ENCODE measurements at regions not wholly inside any gene's neighbourhood (a gene's known extent, or its start where the extent isn't known, plus 50 kb on each side); places are given as distances from the start of the nearest gene placed in this dataset.

GRCh38 chr3:43872301-43872700 lies 181.6 kb downstream of the ABHD5 start:
- peak overlapping the region; percentile 58 for H3K56ac ChIP-seq (ENCODE audit: extremely low read depth, insufficient read depth, low read length)
- intact Hi-C loops (cut with micrococcal nuclease): loop anchor here (5.0 to 10.0 kb wide), 2 partner anchors 180 to 248 kb away; partner anchors contain the start of genes ABHD5 and ANO10
- ChIA-PET CTCF (interaction anchor here (6.6 kb wide), 1 partner anchor 17 kb away, joined by 26 read pairs; no protein-coding TSS in a partner anchor), POLR2A (ENCODE audit: unreplicated experiment) (no interaction called here)
- H2BK120ac ChIP-seq (ENCODE audit: low read depth, low read length): peak overlapping the region; percentile 94
- no TSS peak for BruUV-seq (replicated peaks)
- no peaks in the 10 kb centered on the region for H3K36me3 ChIP-seq (ENCODE audit: control insufficient read depth, insufficient read depth, low read length)
- peak overlapping the region; percentile 95; the same call in 2 of the 3 replicates for H2BK15ac ChIP-seq (ENCODE audit: low read depth, low read length)
- peak; percentile 91 for DNase-seq
- H3K9me3 ChIP-seq (ENCODE audit: control insufficient read depth, insufficient read depth, low read length): no peaks in the 10 kb centered on the region
- H4K20me1 ChIP-seq (ENCODE audit: insufficient read depth, low read length): no peaks in the 10 kb centered on the region
- H3K18ac ChIP-seq (ENCODE audit: low read depth, low read length): peak overlapping the region; percentile 39
- TF ChIP-seq CTCF (conservative IDR thresholded peaks at IDR 0.05; ENCODE audit: low read depth, low read length): no peak
- no peak for TF ChIP-seq RFX5 (IDR thresholded peaks at IDR 0.05; ENCODE audit: low read depth, low read length)
- TF ChIP-seq FOS (IDR thresholded peaks at IDR 0.05; ENCODE audit: low read depth, low read length): peak; percentile 55
- TF ChIP-seq NFE2L2 (IDR thresholded peaks at IDR 0.05; ENCODE audit: low read depth, low read length): 0 out of 2 replicates have a peak, but pooled peaks have one; percentile 8
- TF ChIP-seq RCOR1 (IDR thresholded peaks at IDR 0.05; ENCODE audit: insufficient replicate concordance, low read length): no peak
- TF ChIP-seq MXI1 (IDR thresholded peaks at IDR 0.05; ENCODE audit: borderline replicate concordance, low read depth, low read length): no peak
- TF ChIP-seq MAZ (IDR thresholded peaks at IDR 0.05; ENCODE audit: borderline replicate concordance, low read depth, low read length): peak; percentile 81
- no peak for TF ChIP-seq CHD1 (IDR thresholded peaks at IDR 0.05; ENCODE audit: low read depth, low read length)
- no peak for TF ChIP-seq MAFK (IDR thresholded peaks at IDR 0.05; ENCODE audit: low read depth, low read length)
- TF ChIP-seq SMC3 (IDR thresholded peaks at IDR 0.05; ENCODE audit: low read depth, low read length): 0 out of 2 replicates have a peak, but pooled peaks have one; percentile 5
- TF ChIP-seq CEBPB (IDR thresholded peaks at IDR 0.05; ENCODE audit: low read depth, low read length): no peak; the same call in 1 of the 2 replicates
- TF ChIP-seq USF2 (IDR thresholded peaks at IDR 0.05; ENCODE audit: low read depth, low read length): no peak
- TF ChIP-seq ELK1 (IDR thresholded peaks at IDR 0.05; ENCODE audit: borderline replicate concordance, low read depth, low read length): no peak
- no peak for TF ChIP-seq POLR2A (IDR thresholded peaks at IDR 0.05; ENCODE audit: low read depth, low read length)
- TF ChIP-seq BHLHE40 (IDR thresholded peaks at IDR 0.05; ENCODE audit: low read depth, low read length): no peak
- no peak for TF ChIP-seq RAD21 (IDR thresholded peaks at IDR 0.05; ENCODE audit: low read length)
- peak overlapping the region; percentile 26; the same call in 1 of the 2 replicates for H3K23ac ChIP-seq (ENCODE audit: low read depth, low read length)
- H4K91ac ChIP-seq (ENCODE audit: insufficient read depth, low read depth, low read length): peak overlapping the region; percentile 90
- peak overlapping the region; percentile 91 for H2AFZ ChIP-seq (replicated peaks; ENCODE audit: low read length, poor library complexity)
- H3K14ac ChIP-seq (replicated peaks; ENCODE audit: low read depth, low read length): peak overlapping the region; percentile 74
- H3K4me1 ChIP-seq (ENCODE audit: control insufficient read depth, insufficient read depth, low read length): peaks cover 30% of the 10 kb centered on the region
- peaks cover 0 to 4% of the 10 kb centered on the region in 2 experiments; a peak in 1 of 4 replicates for H3K79me1 ChIP-seq (ENCODE audit: low read depth in 1 of 2, low read length in 2 of 2)
- peak overlapping the region; percentile 84 for H2BK5ac ChIP-seq (ENCODE audit: low read depth, low read length, poor library complexity, severe bottlenecking)
- dilution Hi-C loops (cut with HindIII; ENCODE audit: low sequenced_read_pairs, unreplicated experiment): no loop called here
- H2BK20ac ChIP-seq (ENCODE audit: low read depth, low read length): peak overlapping the region; percentile 84
- WGBS, 2 experiments (ENCODE audit: extremely low coverage in 2 of 2, insufficient read length in 1 of 2): 40% methylated on average over 1 of the region's 3 CpGs; no CpG with 5 or more reads in 1 of the 2 experiments
- in situ Hi-C loops (cut with MboI; ENCODE audit: low sequenced_read_pairs): no loop called here
- H3K4ac ChIP-seq (ENCODE audit: low read depth, low read length): peak overlapping the region; percentile 90
- H3K27ac ChIP-seq (ENCODE audit: insufficient read depth, low read length): peak overlapping the region; percentile 79
- peak overlapping the region; percentile 89 to 94 for H4K8ac ChIP-seq (ENCODE audit: low read depth in 2 of 2, low read length in 2 of 2)
- H3K27me3 ChIP-seq (ENCODE audit: control insufficient read depth, insufficient read depth, low read length): no peaks in the 10 kb centered on the region
- peak; percentile 75 for ATAC-seq (ENCODE audit: low read depth)
- peak overlapping the region; percentile 77 for H4K5ac ChIP-seq (ENCODE audit: low read depth, low read length)
- peak overlapping the region; percentile 99 for H2AK5ac ChIP-seq (ENCODE audit: low read depth, low read length)
- H3K9ac ChIP-seq (ENCODE audit: low read depth, low read length): peak overlapping the region; percentile 31; the same call in 1 of the 2 replicates
- H3K4me3 ChIP-seq (ENCODE audit: insufficient read depth, low read depth, low read length): no peak overlapping the region
- peaks cover 22% of the 10 kb centered on the region for H3K9me1 ChIP-seq (ENCODE audit: insufficient read depth, low read length)
- H3K4me2 ChIP-seq (ENCODE audit: low read depth, low read length): no peak overlapping the region
- peak overlapping the region; percentile 85 for H2AK9ac ChIP-seq (replicated peaks; ENCODE audit: low read depth, low read length, poor library complexity)

Data from IMR-90 (cell line).